ENCODE measurements at regions not wholly inside any gene's neighbourhood (a gene's known extent, or its start where the extent isn't known, plus 50 kb on each side); places are given as distances from the start of the nearest gene placed in this dataset.

- no peak for TF ChIP-seq SMC3 (IDR thresholded peaks at IDR 0.05)
- TF ChIP-seq CTCF (IDR thresholded peaks at IDR 0.05), result no peak
- TF ChIP-seq FOSL2 (IDR thresholded peaks at IDR 0.05), result no peak
- no peak for TF ChIP-seq FOSL2 (CRISPR knock-in tag; IDR thresholded peaks at IDR 0.05)
- TF ChIP-seq CEBPB (IDR thresholded peaks at IDR 0.05), result no peak
- TF ChIP-seq CHD4 (IDR thresholded peaks at IDR 0.05; ENCODE audit: borderline replicate concordance), result no peak
- no peak for TF ChIP-seq POLR2A (IDR thresholded peaks at IDR 0.05; ENCODE audit: low read length)
- no peak for TF ChIP-seq MAFK (IDR thresholded peaks at IDR 0.05; ENCODE audit: partially characterized antibody)
- no peak for TF ChIP-seq EP300 (IDR thresholded peaks at IDR 0.05)
Measured at GRCh38 chr22:34914846-34915245, 151.1 kb upstream of the ISX start.
